Right lobe of liver (tissue), 6 donors: ENCODE measurements at regions not wholly inside any gene's neighbourhood (a gene's known extent, or its start where the extent isn't known, plus 50 kb on each side); places are given as distances from the start of the nearest gene placed in this dataset.

Source experiments
- ATAC-seq, 4 donors: fragments of 200-7000 bp; cut with Tn5 transposase; one replicate each; pipeline ENCODE4 v1.9.1; 2020; ENCODE audit warnings: mild to moderate bottlenecking in 4 of 4, moderate library complexity in 4 of 4
- DNase-seq, 3 donors: peaks; one replicate each; pipeline ENCODE4 v3.0.0-alpha.2; 2020
- H3K27ac ChIP-seq, 3 donors: fragments of 200-600 bp; one replicate each; pipeline ENCODE4 v1.8.0; 2022
- H3K27me3 ChIP-seq, 2 donors: fragments of 200-600 bp; one replicate each; pipeline ENCODE4 v1.8.0; 2022
- H3K36me3 ChIP-seq, 4 donors: fragments of 200-600 bp; sonication (generic) in 1 of 4; one replicate each; pipeline versions ENCODE4 v1.5.1 to v1.8.0; 2017 to 2022; ENCODE audit warnings: control low read depth in 1 of 4
- H3K4me1 ChIP-seq, 4 donors: fragments of 200-600 bp; sonication (generic) in 1 of 4; one replicate each; pipeline versions ENCODE4 v1.5.1 to v1.8.0; 2017 to 2022; ENCODE audit warnings: control low read depth in 1 of 4
- H3K4me3 ChIP-seq, 3 donors: fragments of 200-600 bp; one replicate each; pipeline ENCODE4 v1.8.0; 2022
- H3K9me3 ChIP-seq, 4 donors: fragments of 200-600 bp; sonication (generic) in 1 of 4; one replicate each; pipeline versions ENCODE4 v1.5.1 to v1.8.0; 2017 to 2022; ENCODE audit warnings: control low read depth in 1 of 4
- POLR2A ChIP-seq: fragments of 450-650 bp; IDR thresholded peaks from one replicate; pipeline ENCODE4 v1.6.1; 2017; ENCODE audit warnings: antibody characterized with exemption, mild to moderate bottlenecking
- WGBS: methylation state at CpG from one replicate; pipeline ENCODE4 v1.1.6; 2018; ENCODE audit warnings: low coverage, low lambda C conversion rate; ENCODE audit not compliant: insufficient coverage; ENCODE audit errors: missing lambda C conversion rate; 5-methylcytosine and 5-hydroxymethylcytosine counted together
- intact Hi-C, 2 donors: fragments of 100-400 bp; cut with DNase I; formaldehyde crosslinking; loops; one replicate each; pipeline versions ENCODE4 v1.11.2 to v1.14.1; 2022
- TF ChIP-seq, protein P1 (sequence below), 4 donors: fragments of 200-600 bp in 3 of 4; fragments of 450-650 bp in 1 of 4; IDR thresholded peaks; one replicate each; pipeline versions ENCODE4 v1.5.1 to v1.8.0; 2016 to 2022; ENCODE audit warnings: antibody characterized with exemption in 4 of 4, mild to moderate bottlenecking in 2 of 4
- donor health status: DM: no; HTN: yes; CAD: no.
- donor health status: DM: no; HTN: no; CAD: no.
- donor health status: DM: no; HTN: no; CAD: no.
- donor health status: DM: no; HTN: yes; CAD: no.
- donor health status: DM: no; HTN: yes; CAD: no.

DNA sequence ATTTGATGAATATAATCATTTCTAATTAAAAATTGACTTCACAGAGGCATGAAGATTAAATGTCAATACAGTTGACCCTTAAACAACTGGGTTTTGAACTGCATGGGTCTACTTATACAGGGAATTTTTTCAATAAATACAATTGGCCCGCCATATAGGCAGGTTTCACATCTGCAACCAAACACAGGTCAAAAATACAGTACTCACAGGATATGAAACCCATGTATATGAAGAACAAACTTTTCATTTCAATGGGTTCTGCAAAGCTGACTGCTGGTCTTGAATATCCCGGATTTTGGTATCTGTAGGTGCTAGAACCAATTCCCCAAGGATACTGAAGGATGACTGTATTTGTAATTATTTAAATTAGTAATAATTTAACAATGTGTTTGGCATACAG is 555.6 kb downstream of the EPHA4 start:
- WGBS: 51% methylated on average over 2 of the region's 2 CpGs
- DNase-seq (no peak), ATAC-seq (no peak)
- Histone ChIP-seq H3K27ac (no peak overlapping the region), H3K9me3 (no peaks in the 10 kb centered on the region), H3K36me3 (no peaks in the 10 kb centered on the region), H3K4me1 (no peaks in the 10 kb centered on the region), H3K4me3 (no peak overlapping the region), H3K27me3 (no peaks in the 10 kb centered on the region)
- intact Hi-C loops: no loop called here
- TF ChIP-seq, protein P1, sequence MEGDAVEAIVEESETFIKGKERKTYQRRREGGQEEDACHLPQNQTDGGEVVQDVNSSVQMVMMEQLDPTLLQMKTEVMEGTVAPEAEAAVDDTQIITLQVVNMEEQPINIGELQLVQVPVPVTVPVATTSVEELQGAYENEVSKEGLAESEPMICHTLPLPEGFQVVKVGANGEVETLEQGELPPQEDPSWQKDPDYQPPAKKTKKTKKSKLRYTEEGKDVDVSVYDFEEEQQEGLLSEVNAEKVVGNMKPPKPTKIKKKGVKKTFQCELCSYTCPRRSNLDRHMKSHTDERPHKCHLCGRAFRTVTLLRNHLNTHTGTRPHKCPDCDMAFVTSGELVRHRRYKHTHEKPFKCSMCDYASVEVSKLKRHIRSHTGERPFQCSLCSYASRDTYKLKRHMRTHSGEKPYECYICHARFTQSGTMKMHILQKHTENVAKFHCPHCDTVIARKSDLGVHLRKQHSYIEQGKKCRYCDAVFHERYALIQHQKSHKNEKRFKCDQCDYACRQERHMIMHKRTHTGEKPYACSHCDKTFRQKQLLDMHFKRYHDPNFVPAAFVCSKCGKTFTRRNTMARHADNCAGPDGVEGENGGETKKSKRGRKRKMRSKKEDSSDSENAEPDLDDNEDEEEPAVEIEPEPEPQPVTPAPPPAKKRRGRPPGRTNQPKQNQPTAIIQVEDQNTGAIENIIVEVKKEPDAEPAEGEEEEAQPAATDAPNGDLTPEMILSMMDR (IDR thresholded peaks at IDR 0.05): no peak
- no peak for TF ChIP-seq POLR2A

DNA sequence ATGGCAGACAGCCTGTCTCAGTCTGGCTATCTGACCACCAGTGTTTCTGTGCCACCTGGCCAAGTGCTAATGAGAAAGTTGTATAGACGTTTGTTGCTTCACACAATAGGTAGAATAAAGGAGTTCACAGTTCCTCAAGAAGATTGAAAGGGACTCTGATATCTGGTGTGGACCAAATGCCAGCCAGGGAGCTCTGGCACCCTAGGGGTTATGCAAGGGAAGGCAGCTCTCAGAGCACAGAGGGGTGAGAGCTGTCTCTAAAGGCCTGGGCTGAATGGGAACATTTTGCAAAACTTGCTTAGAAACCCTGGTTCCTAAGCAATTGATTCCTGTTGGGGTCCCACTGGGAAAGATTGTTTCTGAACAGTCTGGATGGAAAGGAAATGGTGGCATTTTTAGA is 553.8 kb downstream of the EPHA4 start:
- ATAC-seq (no peak), DNase-seq (no peak)
- TF ChIP-seq, protein P1 (IDR thresholded peaks at IDR 0.05): no peak
- TF ChIP-seq POLR2A: no peak
- Histone ChIP-seq H3K36me3 (no peaks in the 10 kb centered on the region), H3K27me3 (no peaks in the 10 kb centered on the region), H3K4me3 (no peak overlapping the region), H3K27ac (no peak overlapping the region), H3K4me1 (no peaks in the 10 kb centered on the region), H3K9me3 (no peaks in the 10 kb centered on the region)
- intact Hi-C loops: no loop called here
- 35% methylated on average over 1 of the region's 1 CpG for WGBS

DNA sequence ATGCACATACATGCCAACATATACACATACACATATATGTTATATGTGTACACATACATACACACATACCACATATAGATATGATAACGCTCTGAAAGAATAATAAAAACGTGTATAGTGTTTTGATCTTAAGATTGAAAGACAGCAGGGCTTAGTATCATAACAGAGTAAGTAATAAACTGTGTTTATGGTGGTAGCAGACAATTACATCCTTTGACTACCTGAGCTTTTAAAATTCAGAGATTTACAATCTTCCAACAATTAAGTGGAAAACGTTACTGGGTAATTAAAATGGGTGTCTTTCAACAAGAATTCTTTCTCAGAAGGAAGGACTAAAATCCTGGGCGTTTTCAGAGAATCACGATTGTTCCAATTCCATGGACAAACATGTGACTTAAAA is 552.4 kb downstream of the EPHA4 start:
- ATAC-seq: no peak
- TF ChIP-seq, protein P1 (IDR thresholded peaks at IDR 0.05): no peak
- TF ChIP-seq POLR2A: no peak
- intact Hi-C loops: no loop called here
- Histone ChIP-seq H3K36me3 (no peaks in the 10 kb centered on the region), H3K27me3 (no peaks in the 10 kb centered on the region), H3K27ac (no peak overlapping the region), H3K9me3 (no peaks in the 10 kb centered on the region), H3K4me1 (no peaks in the 10 kb centered on the region), H3K4me3 (no peak overlapping the region)
- WGBS: 58% methylated on average over 5 of the region's 5 CpGs
- DNase-seq: no peak

DNA sequence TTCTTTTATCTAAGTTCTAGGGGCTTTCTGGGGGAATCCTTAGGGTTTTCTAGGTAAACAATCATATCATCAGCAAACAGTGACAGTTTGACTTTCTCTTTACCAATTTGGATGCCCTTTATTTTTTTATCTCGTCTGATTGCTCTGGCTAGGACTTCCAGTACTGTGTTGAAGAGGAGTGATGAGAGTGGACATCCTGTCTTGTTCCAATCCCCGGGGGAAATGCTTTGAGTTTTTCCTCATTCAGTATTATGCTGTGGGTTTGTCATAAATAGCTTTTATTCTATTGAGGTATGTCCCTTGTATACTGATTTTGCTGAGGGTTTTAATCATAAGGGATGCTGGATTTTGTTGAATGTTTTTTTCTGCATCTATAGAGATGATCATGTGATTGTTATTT is 549.5 kb downstream of the EPHA4 start:
- H3K9me3 ChIP-seq: no peaks in the 10 kb centered on the region
- no peak for ATAC-seq
- no peaks in the 10 kb centered on the region for H3K4me1 ChIP-seq
- no peak overlapping the region for H3K4me3 ChIP-seq
- no peaks in the 10 kb centered on the region for H3K27me3 ChIP-seq
- H3K36me3 ChIP-seq: no peaks in the 10 kb centered on the region
- TF ChIP-seq, protein P1 (IDR thresholded peaks at IDR 0.05): no peak
- TF ChIP-seq POLR2A: no peak
- no peak overlapping the region for H3K27ac ChIP-seq
- DNase-seq: no peak
- intact Hi-C loops: no loop called here
- 18% methylated on average over 2 of the region's 2 CpGs for WGBS

DNA sequence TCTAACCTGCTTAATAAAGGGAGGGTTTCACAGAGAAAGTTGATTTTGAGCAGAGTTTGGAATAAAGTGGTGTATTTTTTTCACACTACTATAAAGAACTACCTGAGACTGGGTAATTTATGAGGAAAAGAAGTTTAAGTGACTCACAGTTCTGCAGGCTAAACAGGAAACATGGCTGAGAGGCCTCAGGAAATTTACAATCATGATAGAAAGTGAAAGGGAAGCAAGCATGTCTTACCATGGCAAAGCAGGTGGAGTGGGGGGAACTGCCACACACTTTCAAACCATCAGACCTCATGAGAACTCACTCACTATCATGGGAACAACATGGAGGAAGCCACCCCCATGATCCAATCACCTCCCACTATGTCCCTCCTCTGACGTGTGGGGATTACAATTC is 546.7 kb downstream of the EPHA4 start:
- DNase-seq: no peak
- intact Hi-C loops: no loop called here
- WGBS: 22% methylated on average over 1 of the region's 1 CpG
- no peak overlapping the region for H3K27ac ChIP-seq
- H3K27me3 ChIP-seq: no peaks in the 10 kb centered on the region
- H3K36me3 ChIP-seq: no peaks in the 10 kb centered on the region
- no peaks in the 10 kb centered on the region for H3K9me3 ChIP-seq
- no peak for TF ChIP-seq POLR2A
- TF ChIP-seq, protein P1 (IDR thresholded peaks at IDR 0.05): no peak
- no peaks in the 10 kb centered on the region for H3K4me1 ChIP-seq
- ATAC-seq: no peak
- no peak overlapping the region for H3K4me3 ChIP-seq
